Aorta (tissue), 5 donors: ENCODE measurements at regions not wholly inside any gene's neighbourhood (a gene's known extent, or its start where the extent isn't known, plus 50 kb on each side); places are given as distances from the start of the nearest gene placed in this dataset.
A peak's percentile ranks its signal among the peaks of the same experiment; 100 is the strongest.

Experiments
- ATAC-seq: fragments of 200-7000 bp; cut with Tn5 transposase; one replicate; pipeline ENCODE4 v1.9.1; 2022; ENCODE audit warnings: moderate library complexity; ENCODE audit not compliant: low FRiP score
- DNase-seq, 2 donors: peaks; one replicate each; pipeline ENCODE4 v3.0.0-alpha.2; 2020
- H3K27ac ChIP-seq, 2 donors: one replicate each; pipeline ENCODE4 v1.5.1; 2013; ENCODE audit warnings: low read length in 2 of 2, mild to moderate bottlenecking in 2 of 2, moderate library complexity in 2 of 2, control low read depth in 1 of 2, inconsistent platforms in 1 of 2, low read depth in 1 of 2
- H3K27me3 ChIP-seq, 2 donors: one replicate each; pipeline ENCODE4 v1.6.1; 2013; ENCODE audit warnings: control low read depth in 1 of 2, low read length in 1 of 2, mild to moderate bottlenecking in 1 of 2, moderate library complexity in 1 of 2; ENCODE audit not compliant: insufficient read depth in 2 of 2, control insufficient read depth in 1 of 2
- H3K36me3 ChIP-seq, 2 donors: one replicate each; pipeline ENCODE4 v1.6.1; 2013; ENCODE audit warnings: control low read depth in 1 of 2, low read length in 1 of 2, mild to moderate bottlenecking in 1 of 2; ENCODE audit not compliant: insufficient read depth in 2 of 2, control insufficient read depth in 1 of 2
- H3K4me1 ChIP-seq, 2 donors: one replicate each; pipeline ENCODE4 v1.6.1; 2013; ENCODE audit warnings: low read length in 2 of 2, control low read depth in 1 of 2, mild to moderate bottlenecking in 1 of 2, moderate library complexity in 1 of 2; ENCODE audit not compliant: insufficient read depth in 2 of 2, control insufficient read depth in 1 of 2
- H3K4me3 ChIP-seq, 2 donors: one replicate each; pipeline ENCODE4 v1.5.1; 2013; ENCODE audit warnings: low read length in 2 of 2, control low read depth in 1 of 2, mild to moderate bottlenecking in 1 of 2
- H3K9me3 ChIP-seq: one replicate; pipeline ENCODE4 v1.6.1; 2013; ENCODE audit warnings: mild to moderate bottlenecking, low read length; ENCODE audit not compliant: control insufficient read depth
- WGBS, 2 donors: extraction: QIAGEN DNeasy Blood & Tissue Kit; methylation state at CpG; one replicate each; pipeline ENCODE4 v1.1.7; 2013; 5-methylcytosine and 5-hydroxymethylcytosine counted together
- intact Hi-C, 2 donors: fragments of 100-400 bp; cut with DNase I; formaldehyde crosslinking; loops; one replicate each; pipeline versions ENCODE4 v1.14.2 to v1.15.0; 2022
- donor health status: healthy with polysubstance abuse.
- donor health status: Bipolar disorder and iron deficiency.
- donor health status: DM: no; HTN: no; CAD: no.
- donor health status: DM: no; HTN: no; CAD: no.
- donor health status: DM: yes; HTN: yes; CAD: no.

DNA sequence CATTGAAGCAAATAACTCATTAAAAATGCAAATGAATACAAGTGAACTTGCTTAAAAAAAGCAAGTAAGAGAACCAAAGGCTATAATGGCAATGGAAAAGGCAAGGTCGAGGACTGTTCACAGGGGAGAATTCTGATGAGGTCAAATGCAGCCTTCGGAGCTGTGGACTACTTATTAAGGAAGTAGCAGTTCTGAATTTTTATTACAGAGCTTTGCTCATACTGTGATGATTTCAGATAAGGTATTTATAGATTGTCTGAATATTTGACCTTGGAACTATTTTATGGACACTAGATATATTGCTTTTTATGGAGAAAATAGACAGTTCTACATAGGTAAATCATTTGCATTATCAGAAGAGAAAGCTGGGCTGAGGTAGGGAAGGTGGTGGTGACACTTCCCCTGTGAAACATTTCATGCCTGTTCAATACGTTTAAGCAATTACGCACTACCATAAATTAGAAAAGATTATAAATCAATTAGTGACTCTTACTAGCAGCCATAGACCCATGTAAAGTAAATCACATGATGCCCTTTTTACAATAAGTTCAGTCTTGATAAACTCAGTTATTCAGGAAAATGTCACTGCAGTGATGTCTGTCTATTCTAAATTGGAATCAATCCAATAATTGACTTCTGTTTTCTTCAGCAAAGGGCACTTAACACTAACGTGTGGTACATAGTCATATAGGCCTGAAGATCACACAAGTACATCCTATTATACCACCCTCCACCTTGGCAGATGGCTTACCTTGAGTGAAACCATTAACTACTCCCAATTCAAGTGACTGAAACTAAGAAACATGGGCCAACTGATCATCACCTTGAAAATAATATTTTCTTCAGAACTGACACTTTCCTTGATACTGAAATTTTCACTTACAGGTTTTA, 260.0 kb downstream of the KLF12 start:
- no peak overlapping the region for H3K27ac ChIP-seq
- H3K4me1 ChIP-seq = peaks cover 0 to 3% of the 10 kb centered on the region in 2 donors
- intact Hi-C loops = no loop called here
- no peaks in the 10 kb centered on the region for H3K36me3 ChIP-seq
- DNase-seq = no peak
- H3K4me3 ChIP-seq = no peak overlapping the region
- no peaks in the 10 kb centered on the region for H3K27me3 ChIP-seq
- WGBS, 2 donors = 90 to 94% methylated on average over 5 of the region's 5 CpGs
- ATAC-seq = no peak
- H3K9me3 ChIP-seq = no peaks in the 10 kb centered on the region

DNA sequence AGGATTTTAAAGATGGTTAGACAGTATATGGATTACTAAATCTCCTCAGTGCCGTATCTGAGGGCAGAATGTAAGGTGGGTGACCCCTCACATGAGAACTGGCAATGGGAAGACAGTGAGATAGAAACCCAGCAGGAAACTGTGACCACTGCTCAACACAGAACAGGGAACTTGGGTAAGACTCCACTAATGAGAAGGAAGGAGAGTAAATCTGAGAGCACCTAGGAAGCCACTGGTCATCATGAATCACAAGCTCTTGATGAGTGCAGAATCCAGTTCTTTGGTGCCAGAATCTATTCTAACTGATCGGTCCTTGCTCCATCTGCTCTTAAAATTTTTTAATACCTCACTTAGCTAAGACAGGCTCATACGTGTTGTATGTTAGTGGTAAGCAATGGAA, 261.8 kb downstream of the KLF12 start:
- 82 to 98% methylated on average over 3 of the region's 3 CpGs for WGBS, 2 donors
- Histone ChIP-seq H3K4me3 (no peak overlapping the region), H3K27me3 (no peaks in the 10 kb centered on the region), H3K36me3 (no peaks in the 10 kb centered on the region), H3K27ac (no peak overlapping the region), H3K9me3 (no peaks in the 10 kb centered on the region), H3K4me1 (peaks cover 0 to 3% of the 10 kb centered on the region in 2 donors)
- ATAC-seq (no peak), DNase-seq (no peak)
- intact Hi-C loops = no loop called here

GRCh38 chr13:73870970-73871935, 263.0 kb downstream of the KLF12 start:
- WGBS, 2 donors = 66% methylated on average over 15 of the region's 15 CpGs
- no peaks in the 10 kb centered on the region for H3K36me3 ChIP-seq
- peak; percentile 64 for ATAC-seq
- H3K27ac ChIP-seq = no peak overlapping the region
- H3K4me1 ChIP-seq = peaks cover 0 to 3% of the 10 kb centered on the region in 2 donors
- peak in 1 of 2 donors; percentile 68 for DNase-seq
- H3K4me3 ChIP-seq = no peak overlapping the region
- H3K27me3 ChIP-seq = no peaks in the 10 kb centered on the region
- intact Hi-C loops = no loop called here
- no peaks in the 10 kb centered on the region for H3K9me3 ChIP-seq

DNA sequence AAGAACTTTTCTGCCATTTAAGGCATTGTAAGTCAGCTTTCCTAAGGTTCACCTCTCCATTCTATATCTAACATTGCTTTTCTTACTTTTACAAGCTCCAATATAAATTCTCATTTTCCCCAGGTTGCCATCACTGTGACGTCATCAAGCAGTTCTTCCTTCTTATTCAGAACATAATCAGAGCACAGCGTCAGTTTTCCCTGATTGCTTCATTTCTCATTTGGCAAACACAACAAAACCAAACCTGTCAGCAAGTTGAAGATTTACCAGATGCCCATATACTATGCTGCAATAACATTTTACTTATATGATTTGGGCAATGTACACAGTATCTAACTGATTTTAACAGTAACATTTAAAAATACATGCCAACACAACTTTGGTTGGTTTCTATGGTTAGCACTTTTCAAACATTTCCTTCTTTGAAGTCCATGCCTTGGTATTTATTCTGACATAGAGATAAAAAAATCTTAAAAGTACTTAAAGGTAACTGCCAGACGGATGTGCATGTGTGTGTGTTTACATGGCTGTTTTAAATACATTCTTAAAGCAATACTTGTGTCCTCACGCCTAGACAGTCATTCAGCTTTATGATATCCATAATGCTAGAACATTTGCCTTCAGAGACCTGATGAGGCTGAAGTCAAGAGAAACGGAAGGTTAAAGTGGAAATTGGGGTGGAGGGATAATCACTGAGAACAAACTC, 264.0 kb downstream of the KLF12 start:
- Histone ChIP-seq H3K36me3 (no peaks in the 10 kb centered on the region), H3K27ac (no peak overlapping the region), H3K9me3 (no peaks in the 10 kb centered on the region), H3K4me1 (peaks cover 0 to 3% of the 10 kb centered on the region in 2 donors), H3K27me3 (no peaks in the 10 kb centered on the region), H3K4me3 (no peak overlapping the region)
- WGBS, 2 donors = 68% methylated on average over 5 of the region's 5 CpGs
- intact Hi-C loops = no loop called here
- no peak for ATAC-seq
- DNase-seq = no peak

- no peaks in the 10 kb centered on the region for H3K4me1 ChIP-seq
- no peaks in the 10 kb centered on the region for H3K9me3 ChIP-seq
- intact Hi-C loops = no loop called here
- H3K27me3 ChIP-seq = no peaks in the 10 kb centered on the region
- ATAC-seq (no peak), DNase-seq (no peak)
- H3K36me3 ChIP-seq = no peaks in the 10 kb centered on the region
- H3K4me3 ChIP-seq = no peak overlapping the region
- H3K27ac ChIP-seq = no peak overlapping the region
- WGBS, 2 donors = 17 to 33% methylated on average over 1 of the region's 1 CpG
Observed at GRCh38 chr13:73865027-73865426, 269.2 kb downstream of the KLF12 start.

DNA sequence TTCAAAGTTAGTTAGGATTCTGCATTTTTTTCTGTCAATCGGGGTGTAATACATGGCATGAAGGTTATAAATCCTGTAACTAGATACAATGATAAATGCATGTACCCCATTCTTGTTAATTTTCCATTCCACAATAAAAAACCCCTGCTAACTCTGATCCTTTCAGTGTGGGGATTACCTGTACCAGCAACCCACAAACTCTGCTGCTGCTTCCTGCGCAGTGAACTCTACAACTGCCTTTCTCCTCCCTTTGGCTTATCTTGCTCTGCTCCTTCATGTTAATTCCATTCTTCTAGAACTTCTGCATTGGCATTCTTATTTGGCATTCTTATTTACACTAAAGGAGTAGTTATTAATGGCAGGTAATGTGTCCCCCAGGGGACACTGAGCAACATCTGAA, 273.1 kb downstream of the KLF12 start:
- DNase-seq (no peak), ATAC-seq (no peak)
- 96% methylated on average over 2 of the region's 2 CpGs for WGBS, 2 donors
- Histone ChIP-seq H3K36me3 (no peaks in the 10 kb centered on the region), H3K27me3 (no peaks in the 10 kb centered on the region), H3K4me3 (no peak overlapping the region), H3K9me3 (no peaks in the 10 kb centered on the region), H3K27ac (no peak overlapping the region), H3K4me1 (no peaks in the 10 kb centered on the region)
- intact Hi-C loops = no loop called here

- ATAC-seq (no peak), DNase-seq (no peak)
- no peaks in the 10 kb centered on the region for H3K36me3 ChIP-seq
- H3K4me3 ChIP-seq = no peak overlapping the region
- 89 to 90% methylated on average over 6 of the region's 6 CpGs for WGBS, 2 donors
- no peak overlapping the region for H3K27ac ChIP-seq
- intact Hi-C loops = no loop called here
- H3K9me3 ChIP-seq = no peaks in the 10 kb centered on the region
- no peaks in the 10 kb centered on the region for H3K4me1 ChIP-seq
- H3K27me3 ChIP-seq = no peaks in the 10 kb centered on the region
Observed at GRCh38 chr13:73860501-73860900, 273.7 kb downstream of the KLF12 start.

- no peak for ATAC-seq
Observed at GRCh38 chr13:73859841-73860240, 274.4 kb downstream of the KLF12 start.

More at GRCh38 chr13:73859841-73860240, 274.4 kb downstream of the KLF12 start:
- intact Hi-C loops = no loop called here
- no peak for DNase-seq
- no peaks in the 10 kb centered on the region for H3K9me3 ChIP-seq
- no peaks in the 10 kb centered on the region for H3K36me3 ChIP-seq
- H3K4me3 ChIP-seq = no peak overlapping the region
- no peak overlapping the region for H3K27ac ChIP-seq
- 73% methylated on average over 4 of the region's 4 CpGs for WGBS, 2 donors
- no peaks in the 10 kb centered on the region for H3K4me1 ChIP-seq
- no peaks in the 10 kb centered on the region for H3K27me3 ChIP-seq
